Fibroblast of gingiva (primary cell): ENCODE measurements at regions not wholly inside any gene's neighbourhood (a gene's known extent, or its start where the extent isn't known, plus 50 kb on each side); places are given as distances from the start of the nearest gene placed in this dataset.
"Not testable (repeated sequence)": the region's sequence is repeated elsewhere in the genome, so short reads cannot be mapped to it uniquely, and the experiment has no call there.

Source experiments
- DNase-seq: peaks from one replicate; pipeline ENCODE4 v3.0.0-alpha.2; 2011; ENCODE audit warnings: low read depth

- not testable (repeated sequence) for DNase-seq
Observed at GRCh38 chr9:42239445-42240260, 56.2 kb downstream of the SPATA31A6 start.

- not testable (repeated sequence) for DNase-seq
Observed at GRCh38 chr9:42240261-42240579, 56.8 kb downstream of the SPATA31A6 start.

- not testable (repeated sequence) for DNase-seq
Observed at GRCh38 chr9:42243211-42243610, 59.8 kb downstream of the SPATA31A6 start.

- not testable (repeated sequence) for DNase-seq
Observed at GRCh38 chr9:42243822-42244221, 60.4 kb downstream of the SPATA31A6 start.

GRCh38 chr9:42268729-42269128, 85.3 kb downstream of the SPATA31A6 start:
- DNase-seq, result not testable (repeated sequence)

- not testable (repeated sequence) for DNase-seq
Observed at GRCh38 chr9:42269171-42269570, 85.7 kb downstream of the SPATA31A6 start.

- DNase-seq, result not testable (repeated sequence)
Observed at GRCh38 chr9:42273191-42273590, 89.7 kb downstream of the SPATA31A6 start.

GRCh38 chr9:42275141-42275540, 91.7 kb downstream of the SPATA31A6 start:
- DNase-seq, result no peak

- not testable (repeated sequence) for DNase-seq
Observed at GRCh38 chr9:42282531-42283178, 99.2 kb downstream of the SPATA31A6 start.

GRCh38 chr9:42283179-42283543, 99.7 kb downstream of the SPATA31A6 start:
- not testable (repeated sequence) for DNase-seq

- DNase-seq, result not testable (repeated sequence)
Observed at GRCh38 chr9:42286145-42286845, 102.8 kb downstream of the SPATA31A6 start.

- DNase-seq, result not testable (repeated sequence)
Observed at GRCh38 chr9:42288002-42288864, 104.8 kb downstream of the SPATA31A6 start.

GRCh38 chr9:42288865-42289229, 105.4 kb downstream of the SPATA31A6 start:
- not testable (repeated sequence) for DNase-seq

- DNase-seq, result not testable (repeated sequence)
Observed at GRCh38 chr9:42300124-42300523, 116.7 kb downstream of the SPATA31A6 start.

- DNase-seq, result not testable (repeated sequence)
Observed at GRCh38 chr9:42306625-42307024, 123.2 kb downstream of the SPATA31A6 start.

GRCh38 chr9:42307449-42307848, 124.0 kb downstream of the SPATA31A6 start:
- DNase-seq, result not testable (repeated sequence)

GRCh38 chr9:42310972-42311371, 127.5 kb downstream of the SPATA31A6 start:
- DNase-seq, result not testable (repeated sequence)

- not testable (repeated sequence) for DNase-seq
Observed at GRCh38 chr9:42316026-42316425, 132.6 kb downstream of the SPATA31A6 start.

GRCh38 chr9:42317677-42318076, 134.2 kb downstream of the SPATA31A6 start:
- DNase-seq, result not testable (repeated sequence)

- DNase-seq, result not testable (repeated sequence)
Observed at GRCh38 chr9:42323084-42323809, 139.8 kb downstream of the SPATA31A6 start.

GRCh38 chr9:42325142-42325541, 141.7 kb downstream of the SPATA31A6 start:
- DNase-seq, result not testable (repeated sequence)
